Non-pigmented ciliary epithelial cell (primary cell): ENCODE measurements at regions not wholly inside any gene's neighbourhood (a gene's known extent, or its start where the extent isn't known, plus 50 kb on each side); places are given as distances from the start of the nearest gene placed in this dataset.
"Not testable (repeated sequence)": the region's sequence is repeated elsewhere in the genome, so short reads cannot be mapped to it uniquely, and the experiment has no call there.

Experiments
- DNase-seq: peaks from one replicate; pipeline ENCODE4 v3.0.0-alpha.2; 2010; ENCODE audit warnings: low read depth

DNA sequence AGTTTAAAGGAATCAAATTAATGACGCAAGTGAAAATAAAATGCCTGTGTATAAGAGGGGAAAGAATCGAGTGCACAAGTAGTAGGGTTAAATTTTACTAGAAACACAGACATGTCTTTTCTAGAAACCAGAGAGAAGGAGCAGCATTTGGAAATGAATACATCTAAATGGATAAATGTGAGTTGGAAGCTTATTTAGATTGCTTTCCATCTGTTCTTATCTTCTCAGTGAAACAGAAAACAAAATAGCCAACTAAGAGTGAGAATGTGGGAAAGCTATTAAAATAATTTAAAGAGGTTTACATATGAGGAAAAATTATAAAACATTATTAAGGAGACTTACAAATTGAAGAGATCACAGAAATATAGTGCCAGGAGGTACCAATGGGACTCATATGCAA is 1818.9 kb upstream of the FLRT2 start:
- no peak for DNase-seq

DNA sequence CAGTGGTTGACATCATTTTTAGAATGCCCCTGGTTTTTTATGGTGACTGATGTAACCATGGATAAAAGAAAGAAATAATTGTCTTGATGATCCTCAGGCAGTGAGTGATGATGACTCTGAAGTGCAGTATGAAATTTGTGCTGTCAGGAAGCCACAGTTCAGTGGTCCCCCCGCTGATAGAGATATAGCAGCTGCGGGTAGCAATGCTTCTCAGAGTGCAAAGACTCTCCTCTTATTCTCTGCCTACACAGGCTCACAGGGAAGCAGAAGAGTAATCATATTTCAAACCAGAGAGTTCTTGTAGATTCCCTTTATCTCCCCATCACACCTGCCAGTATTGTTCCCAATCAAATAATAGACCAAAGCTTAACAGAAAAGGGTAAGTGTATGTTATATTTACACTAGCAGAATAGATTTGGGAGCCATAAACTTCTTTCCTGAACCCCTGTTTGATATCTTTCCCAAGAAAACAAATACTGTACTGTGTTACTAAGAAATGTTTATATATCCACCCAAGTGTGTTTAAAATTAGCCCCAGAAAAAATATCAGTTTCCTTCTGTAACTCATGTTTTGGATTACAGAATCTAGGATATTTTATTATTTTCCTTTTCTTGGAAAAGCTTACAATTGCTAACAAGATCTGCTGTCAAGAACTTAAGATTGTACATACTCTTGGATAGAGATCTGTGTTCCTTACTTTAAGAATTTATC is 1817.4 kb upstream of the FLRT2 start:
- no peak for DNase-seq

DNA sequence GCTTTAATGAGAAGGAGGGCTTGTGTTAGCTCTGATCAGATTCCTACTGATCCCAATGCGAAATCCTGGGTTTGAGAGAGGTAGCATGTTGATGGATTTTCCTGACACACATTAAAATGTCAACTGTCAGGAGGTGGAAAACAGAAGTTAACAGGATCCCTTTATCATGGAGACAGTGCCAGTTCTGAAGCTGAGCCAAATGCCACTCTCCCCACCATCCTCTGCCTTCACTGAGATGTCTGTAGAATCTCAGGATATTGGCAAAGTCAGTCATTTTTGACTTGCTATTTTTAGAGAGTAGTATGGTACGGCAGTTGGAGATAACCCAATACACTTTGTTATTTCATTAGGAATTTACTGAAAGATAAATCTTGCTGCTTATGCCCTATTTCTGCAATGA is 1816.2 kb upstream of the FLRT2 start:
- no peak for DNase-seq

DNA sequence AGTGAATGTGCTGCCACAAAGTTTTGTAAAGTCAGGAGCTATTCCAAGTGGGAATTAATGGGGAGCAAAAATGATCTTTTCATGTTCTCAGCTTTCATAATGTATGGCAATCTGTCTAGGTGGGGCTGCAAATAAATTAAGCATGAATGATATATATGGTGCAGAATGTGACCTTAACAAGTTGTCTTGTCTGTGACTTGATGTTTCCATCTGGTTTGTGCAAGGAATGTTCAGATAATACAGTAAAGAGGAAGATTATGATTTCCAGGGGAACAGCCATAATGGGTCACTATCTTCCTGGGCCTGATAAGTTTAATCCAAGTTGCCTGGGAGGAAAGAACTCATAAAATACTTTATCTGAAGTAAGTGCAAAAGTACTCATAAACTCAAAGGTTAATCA is 1815.8 kb upstream of the FLRT2 start:
- no peak for DNase-seq

DNA sequence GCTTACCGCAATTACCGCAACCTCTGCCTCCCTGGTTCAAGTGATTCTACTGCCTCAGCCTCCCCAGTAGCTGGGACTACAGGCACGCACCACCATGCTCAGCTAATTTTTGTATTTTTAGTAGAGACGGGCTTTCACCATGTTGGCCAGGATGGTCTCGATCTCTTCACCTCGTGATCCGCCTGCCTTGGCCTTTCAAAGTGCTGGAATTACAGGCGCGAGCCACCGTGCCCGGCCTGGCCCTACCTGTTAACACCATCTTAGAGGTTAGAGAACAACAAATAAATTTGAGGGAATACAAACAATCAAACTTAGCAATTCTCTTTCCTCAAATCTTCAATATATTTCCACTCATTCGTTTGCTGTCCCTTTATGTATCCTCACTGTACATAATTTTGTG is 1810.5 kb upstream of the FLRT2 start:
- not testable (repeated sequence) for DNase-seq

DNA sequence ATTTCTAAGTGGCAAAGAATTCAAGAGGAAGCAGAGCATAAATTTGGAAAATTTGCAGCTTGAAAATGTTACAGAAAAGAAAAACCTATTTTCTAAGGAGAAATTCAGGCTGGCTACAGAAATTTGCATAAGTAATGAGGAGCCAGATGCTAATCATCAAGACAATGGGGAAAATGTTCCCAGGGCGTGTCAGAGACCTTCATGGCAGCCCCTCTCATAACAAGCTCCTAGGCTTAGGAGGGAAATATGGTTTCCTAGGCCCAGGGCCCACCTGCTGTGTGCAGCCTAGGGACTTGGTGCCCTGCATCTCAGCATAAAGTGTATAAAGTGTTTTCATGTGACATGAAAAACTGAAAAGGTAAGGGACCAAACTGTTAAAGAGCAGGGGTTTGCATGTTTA is 1796.3 kb upstream of the FLRT2 start:
- DNase-seq: no peak

DNA sequence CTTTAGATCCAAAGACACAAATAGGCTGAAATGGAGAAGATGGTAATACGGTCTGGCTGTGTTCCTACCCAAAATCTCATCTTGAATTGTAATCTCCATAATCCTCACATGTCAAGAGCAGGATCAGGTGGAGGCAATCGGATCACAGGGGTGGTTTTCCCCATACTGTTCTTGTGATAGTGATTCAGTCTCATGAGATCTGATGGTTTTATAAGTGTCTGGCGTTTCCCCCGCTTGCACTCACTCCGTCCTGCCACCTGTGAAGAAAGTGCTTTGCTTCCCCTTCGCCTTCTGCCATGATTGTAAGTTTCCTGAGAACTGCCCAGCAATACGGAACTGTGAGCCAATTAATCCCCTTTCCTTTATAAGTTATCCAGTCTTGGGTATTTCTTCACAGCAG is 1795.5 kb upstream of the FLRT2 start:
- DNase-seq: no peak

DNA sequence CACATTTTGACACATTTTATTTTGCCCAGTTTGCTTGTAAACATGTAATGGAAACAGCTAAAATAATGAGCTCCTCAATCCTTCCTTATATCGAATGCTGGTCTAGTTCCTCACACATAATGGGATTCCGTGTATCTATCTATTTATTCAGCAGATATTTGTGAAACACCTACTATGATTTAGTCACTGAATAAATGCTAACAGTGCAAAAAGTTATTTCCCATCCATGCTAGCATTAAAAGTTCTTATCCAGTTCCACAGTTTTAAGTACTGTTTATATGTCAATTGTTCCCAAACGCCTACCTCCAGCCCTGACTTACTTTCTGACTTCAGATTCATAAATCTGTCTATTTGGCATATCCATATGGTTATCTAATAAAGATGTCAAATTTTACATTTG is 1788.7 kb upstream of the FLRT2 start:
- DNase-seq: no peak

DNA sequence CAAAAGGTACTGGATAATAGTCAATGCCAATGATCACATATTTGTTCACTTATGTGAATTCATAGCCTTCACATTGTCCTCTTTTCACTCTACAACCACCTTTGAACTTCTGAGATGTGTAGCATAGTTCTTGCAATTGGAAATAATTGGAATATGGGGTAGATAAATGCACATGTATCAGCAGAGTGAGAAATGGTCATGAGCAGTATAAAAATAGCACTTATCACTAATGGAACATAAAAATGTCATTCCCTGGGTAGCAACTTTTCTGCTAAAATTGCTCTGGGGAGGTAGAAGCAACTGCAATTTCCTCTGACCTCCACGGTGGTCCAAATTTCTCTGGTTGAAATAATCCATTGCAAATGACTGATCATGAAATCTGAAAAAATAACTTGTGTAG is 1785.7 kb upstream of the FLRT2 start:
- no peak for DNase-seq

DNA sequence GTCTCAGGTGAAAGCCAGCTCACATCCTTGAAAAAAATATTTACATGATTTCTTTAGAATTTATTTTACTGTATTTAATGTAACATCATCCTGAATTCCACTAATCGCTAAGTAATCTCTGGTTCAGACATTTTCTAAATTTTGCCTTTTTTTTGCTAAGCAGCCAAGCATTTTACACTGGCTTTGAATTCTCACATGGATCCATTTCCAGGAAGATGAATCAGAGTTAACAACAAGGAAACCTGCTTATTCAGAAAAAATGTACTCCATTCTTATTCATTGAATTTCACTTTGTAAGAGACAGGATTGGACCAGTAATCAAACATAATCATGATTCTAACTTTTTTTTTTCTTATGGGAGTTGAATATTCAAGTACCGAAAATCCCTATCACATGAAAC is 1785.1 kb upstream of the FLRT2 start:
- no peak for DNase-seq

DNA sequence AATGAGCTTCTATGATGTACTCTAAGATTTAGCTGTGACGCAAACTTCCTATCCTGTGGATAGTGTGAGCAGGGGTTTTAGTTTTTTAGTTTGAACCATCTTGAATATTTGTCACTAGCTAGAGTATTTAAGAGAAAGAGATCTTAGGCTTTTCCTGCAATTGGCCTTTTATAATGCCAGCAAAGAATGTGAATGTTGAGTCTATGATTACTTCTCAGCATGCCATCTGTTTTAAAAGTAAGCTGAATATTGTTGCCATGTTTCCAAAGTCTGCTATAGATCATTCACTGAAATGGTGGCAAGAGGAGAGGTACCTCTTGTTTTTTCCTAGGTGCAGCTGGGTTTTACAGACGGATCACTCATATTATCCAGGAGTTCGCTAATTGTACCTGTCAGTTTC is 1783.6 kb upstream of the FLRT2 start:
- no peak for DNase-seq

DNA sequence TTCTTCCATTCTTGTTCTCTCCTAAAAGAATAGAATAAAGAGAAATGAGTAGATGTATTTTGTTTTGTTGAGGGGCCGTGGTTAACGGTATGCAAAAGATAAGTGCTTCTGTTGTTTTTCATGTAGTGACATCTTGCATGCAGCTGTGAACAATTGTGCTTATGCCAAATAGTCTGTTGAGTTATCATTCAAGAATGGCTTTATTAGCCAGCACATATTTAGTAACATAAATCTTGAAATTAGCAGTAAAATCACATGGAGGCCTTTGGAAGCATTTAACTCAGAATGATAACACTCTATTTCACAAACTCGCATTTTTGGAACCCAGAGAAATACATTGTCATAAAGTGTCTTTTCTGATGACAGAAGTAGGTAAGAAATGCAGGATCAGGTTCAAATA is 1772.0 kb upstream of the FLRT2 start:
- peak; percentile 36 for DNase-seq

DNA sequence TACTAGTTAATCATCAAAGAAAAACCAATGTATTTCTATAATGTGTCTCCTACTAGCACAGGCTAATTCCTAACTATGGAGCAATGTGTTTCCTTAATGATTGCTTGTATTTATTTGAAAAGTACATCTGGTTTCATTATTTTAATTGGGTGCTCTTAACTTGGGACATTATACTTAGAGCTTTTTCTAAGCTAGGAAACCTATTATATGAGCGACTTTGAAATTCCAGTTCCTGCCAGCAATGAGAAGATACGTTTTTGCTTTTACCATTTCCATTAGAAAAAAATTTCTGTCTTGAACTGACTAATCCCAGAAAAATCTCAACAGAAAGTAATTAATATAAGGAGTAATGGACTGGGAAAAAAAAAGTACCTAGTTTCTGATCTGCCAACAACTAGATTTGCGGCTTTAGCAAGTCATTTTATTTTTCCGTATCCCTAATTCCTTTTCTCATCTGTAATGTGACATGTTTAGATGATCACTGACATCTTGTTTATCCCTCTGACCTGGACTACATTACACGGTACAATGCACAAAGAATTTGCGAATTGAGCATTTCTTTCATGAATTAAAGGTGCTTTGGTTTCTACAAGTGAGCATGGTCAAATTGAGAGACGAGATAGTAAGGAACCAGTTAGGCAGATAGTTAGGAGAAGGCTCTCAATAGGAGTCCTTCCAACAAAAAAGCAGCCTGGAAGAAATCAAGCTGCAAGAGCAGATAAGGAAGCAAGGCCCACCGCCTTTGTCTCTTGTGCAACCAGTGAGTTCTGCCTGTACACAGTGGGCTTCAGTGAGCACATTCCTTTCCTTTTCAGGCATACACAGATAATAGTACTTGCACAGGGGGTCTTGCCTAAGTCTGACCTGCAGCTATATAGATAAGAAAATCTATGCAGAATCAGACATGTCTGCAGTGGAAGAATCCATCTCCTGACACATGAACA is 1765.0 kb upstream of the FLRT2 start:
- DNase-seq: no peak

DNA sequence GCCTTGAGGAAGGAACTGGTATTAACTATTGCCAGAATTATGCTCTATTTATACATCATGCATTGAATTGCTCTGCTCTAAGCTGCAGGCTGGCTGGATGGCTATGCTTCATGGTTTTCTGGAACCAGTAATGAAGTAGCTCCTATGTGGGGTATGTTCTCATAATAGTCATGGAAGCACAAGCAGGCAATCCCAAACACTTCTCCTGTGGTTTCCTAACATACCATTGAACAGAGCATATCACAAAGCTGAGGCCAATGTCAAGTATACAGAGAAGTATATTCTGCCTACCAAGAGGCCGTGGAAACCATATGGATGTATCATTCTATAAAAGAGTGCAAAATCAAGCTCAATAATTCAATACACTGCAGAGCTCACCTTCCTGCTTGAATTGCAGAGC is 1752.4 kb upstream of the FLRT2 start:
- DNase-seq: peak; percentile 6

DNA sequence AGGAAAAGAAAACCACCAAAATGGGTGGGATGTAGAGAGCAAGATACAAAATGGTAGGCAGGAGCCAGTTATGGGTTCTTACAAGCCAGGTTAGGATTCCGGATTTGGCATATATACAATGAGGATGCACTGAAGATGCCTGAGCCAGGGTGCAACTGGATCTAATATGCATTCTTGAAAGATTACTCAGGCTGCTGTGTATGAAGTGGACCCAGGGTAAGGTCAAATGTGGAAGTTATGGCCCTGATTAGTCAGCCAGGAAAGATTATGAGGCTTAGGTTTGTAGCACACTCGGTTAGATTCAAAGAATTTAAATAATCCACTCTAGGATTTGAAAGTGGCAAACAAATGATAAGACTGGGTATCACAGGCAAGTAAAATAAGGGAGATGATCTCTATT is 1750.7 kb upstream of the FLRT2 start:
- DNase-seq: peak; percentile 60

DNA sequence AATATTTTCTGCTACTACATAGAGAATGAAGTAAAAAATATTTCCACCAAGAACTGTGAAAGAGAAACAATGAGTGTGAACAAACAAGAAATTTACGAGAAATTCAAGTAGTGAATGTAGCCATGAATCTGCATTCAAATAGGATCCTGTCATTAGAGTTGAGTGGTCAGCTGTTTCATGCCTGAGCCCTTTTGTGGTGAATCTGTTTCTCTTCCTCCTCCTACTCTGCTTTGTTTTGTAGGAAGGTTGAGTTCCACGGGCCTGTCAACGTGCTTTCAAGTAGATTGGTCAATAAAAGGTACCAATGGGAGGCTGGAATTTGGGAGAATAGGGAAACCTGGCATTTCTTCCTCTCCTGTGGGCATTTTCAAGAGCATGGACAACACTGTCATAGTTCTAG is 1749.6 kb upstream of the FLRT2 start:
- no peak for DNase-seq

DNA sequence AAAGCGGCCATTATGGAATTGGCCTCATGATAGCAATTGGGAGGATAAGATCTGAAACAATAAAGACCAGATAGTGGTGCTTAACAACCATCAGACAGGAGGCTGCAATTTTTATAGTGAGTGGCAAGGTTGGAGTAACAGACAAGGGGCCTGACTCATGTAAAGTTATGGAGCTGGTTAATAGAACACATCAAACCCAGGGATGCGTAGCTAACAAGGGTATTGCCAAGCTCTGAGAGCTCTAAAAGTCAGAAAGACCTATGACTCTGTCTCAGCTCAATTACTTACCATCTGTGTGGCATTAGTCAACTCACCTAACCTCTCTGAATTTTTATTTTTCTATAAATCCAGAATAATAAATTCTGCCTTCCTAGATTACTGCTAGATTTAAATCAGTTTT is 1731.5 kb upstream of the FLRT2 start:
- no peak for DNase-seq

DNA sequence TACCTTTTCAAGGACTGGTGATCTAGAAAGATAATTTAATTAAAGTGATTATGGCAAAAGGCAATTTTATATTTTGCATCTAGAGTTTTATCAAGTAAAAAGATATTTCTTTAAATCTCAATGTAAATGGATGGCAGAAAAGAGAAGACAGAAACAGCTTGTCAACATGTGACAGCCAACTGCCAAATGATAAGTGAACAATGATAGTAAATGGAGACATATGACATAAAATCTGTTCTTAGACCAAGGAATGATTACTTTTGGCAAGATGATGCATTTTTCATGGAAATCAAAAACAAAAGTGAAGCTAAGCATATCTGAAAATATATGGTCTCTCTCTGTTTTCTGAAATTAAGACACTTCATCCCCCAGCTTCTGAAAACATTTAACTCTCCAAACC is 1730.7 kb upstream of the FLRT2 start:
- no peak for DNase-seq

DNA sequence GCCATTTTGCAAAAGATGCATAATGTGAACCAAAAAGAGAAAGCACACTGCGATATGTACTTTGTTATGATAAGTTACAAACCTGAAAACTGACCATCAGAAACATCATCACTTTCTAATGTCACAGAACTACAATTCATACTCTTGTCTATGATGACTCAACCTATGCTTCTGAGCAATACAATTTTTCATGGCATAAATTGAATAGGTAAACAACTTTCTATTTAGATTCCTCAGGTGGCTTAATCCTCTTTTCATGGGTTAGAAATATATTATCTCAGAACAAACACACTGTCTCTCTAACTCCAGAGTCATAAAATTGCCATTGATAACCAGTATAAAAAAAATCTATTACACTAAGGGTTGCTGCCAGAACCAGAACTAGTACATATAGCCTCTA is 1715.0 kb upstream of the FLRT2 start:
- DNase-seq: no peak

DNA sequence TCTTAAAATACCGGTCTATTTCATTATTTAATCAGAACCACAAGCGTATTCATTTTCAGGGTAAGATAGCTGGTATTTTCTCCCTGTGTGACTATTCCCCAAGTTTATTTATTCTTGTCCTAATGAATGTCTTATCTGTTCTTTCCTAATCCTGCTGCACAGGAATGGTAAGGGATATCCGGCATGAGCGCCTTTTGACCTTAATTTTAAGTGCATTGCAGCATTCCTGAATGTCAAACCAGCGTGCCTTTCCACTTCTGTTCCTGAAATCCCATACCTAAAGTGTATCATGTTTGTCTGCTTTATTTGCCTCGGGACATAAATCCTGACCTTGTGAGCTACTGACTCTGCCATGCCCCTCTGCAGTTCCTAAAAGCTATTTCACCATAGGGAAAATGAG is 1713.2 kb upstream of the FLRT2 start:
- DNase-seq: peak; percentile 38

DNA sequence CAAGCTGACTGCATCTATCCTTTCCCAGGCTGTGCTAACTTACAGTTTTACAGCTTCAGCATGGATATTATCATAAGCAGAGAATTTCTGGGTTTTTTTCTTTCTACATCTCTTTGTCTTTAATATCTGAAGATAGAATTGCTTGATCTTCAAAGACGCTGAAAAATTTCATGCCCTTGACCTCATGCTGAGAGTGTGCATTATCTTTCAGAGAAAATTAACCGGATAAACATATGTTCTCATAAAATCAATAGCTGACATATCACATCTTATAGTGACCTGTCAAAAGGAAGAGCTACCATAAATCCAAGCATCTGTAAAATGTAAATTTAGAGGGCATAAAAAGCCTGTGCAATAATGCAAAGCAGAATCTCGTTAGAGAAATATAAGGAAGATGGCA is 1704.1 kb upstream of the FLRT2 start:
- DNase-seq: no peak

DNA sequence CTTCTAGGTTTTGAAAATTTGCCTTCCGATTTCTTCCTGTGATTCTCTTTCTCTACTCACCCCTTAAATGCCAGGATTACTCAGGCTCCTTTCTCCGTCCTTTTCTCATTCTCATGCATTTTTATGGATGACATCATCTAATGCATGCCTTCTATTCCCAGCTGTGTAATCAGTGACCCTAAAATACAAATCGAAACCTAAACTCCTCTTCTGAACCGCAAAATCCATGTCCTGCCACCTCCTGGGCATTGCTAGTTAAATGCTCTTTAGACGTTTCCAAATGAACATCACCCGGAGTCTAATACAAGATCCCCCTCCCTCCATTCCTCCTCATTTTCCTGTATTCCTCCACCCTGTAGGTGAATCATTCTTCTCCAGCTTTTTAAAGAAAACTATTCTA is 1703.1 kb upstream of the FLRT2 start:
- peak; percentile 76 for DNase-seq

DNA sequence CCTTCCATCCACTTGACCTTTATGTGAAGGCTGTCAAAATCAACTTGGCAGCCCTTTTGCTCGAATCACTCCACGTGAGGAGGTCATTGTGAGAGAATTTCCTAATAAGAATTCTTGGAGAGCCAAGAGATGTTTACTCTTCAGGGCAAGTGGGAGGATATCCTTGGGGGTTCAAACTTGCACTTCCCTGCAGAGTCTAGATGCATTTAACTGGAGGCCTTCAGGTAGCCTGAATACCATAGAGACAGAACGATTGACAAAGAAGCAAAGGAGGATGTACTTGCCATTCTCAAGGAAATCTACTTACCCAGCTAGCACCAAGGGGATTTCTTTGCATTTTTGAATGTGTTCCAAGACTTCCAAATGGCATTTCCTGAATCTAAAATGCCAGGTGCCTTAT is 1702.6 kb upstream of the FLRT2 start:
- DNase-seq: no peak

DNA sequence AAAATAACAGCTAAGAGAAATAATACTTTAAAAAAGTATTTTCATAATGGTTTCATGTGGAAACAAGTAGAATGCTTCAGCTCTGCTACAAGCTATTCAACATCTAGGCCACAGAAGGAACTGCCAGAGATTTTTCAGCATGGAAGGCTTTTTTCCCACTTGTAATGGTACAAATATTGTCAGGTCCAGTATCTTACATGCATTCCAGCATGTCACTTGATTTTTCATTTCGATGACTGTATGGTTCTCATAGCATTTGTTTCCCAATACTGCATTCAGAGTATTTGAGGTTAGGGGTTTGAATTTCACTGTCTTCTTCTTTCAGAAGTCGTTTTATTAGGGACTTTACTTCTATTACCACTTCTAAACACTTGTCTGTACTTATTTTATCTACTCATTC is 1701.5 kb upstream of the FLRT2 start:
- DNase-seq: no peak
